ENCODE measurements at regions not wholly inside any gene's neighbourhood (a gene's known extent, or its start where the extent isn't known, plus 50 kb on each side); places are given as distances from the start of the nearest gene placed in this dataset.

GRCh38 chr1:96009831-96010434, 711.7 kb upstream of the PTBP2 start:
- Mint-ChIP-seq H3K4me1 (ENCODE audit: low read depth) (no peaks in the 10 kb centered on the region), H3K36me3 (ENCODE audit: low read depth) (no peaks in the 10 kb centered on the region), H3K27me3 (no peaks in the 10 kb centered on the region), H3K9me3 (peaks cover 3% of the 10 kb centered on the region), H3K27ac (no peak overlapping the region), H3K4me3 (no peak overlapping the region)
- no peak for ATAC-seq (ENCODE audit: poor library complexity)
- Histone ChIP-seq H3K4me3 (ENCODE audit: low read length) (no peak overlapping the region), H3K4me1 (ENCODE audit: insufficient read depth, low read length) (no peaks in the 10 kb centered on the region), H3K36me3 (ENCODE audit: insufficient read depth, low read length) (no peaks in the 10 kb centered on the region), H3K27ac (ENCODE audit: low read depth in 1 of 2, low read length in 2 of 2) (no peak overlapping the region), H3K27me3 (ENCODE audit: control insufficient read depth in 1 of 2, insufficient read depth in 2 of 2, low read length in 2 of 2) (no peaks in the 10 kb centered on the region), H3K9me3 (ENCODE audit: control insufficient read depth in 1 of 2, insufficient read depth in 1 of 2, low read length in 2 of 2) (no peaks in the 10 kb centered on the region)
- intact Hi-C loops (cut with DNase I, micrococcal nuclease): no loop called here
- ChIA-PET CTCF (no interaction called here), POLR2A (no interaction called here)
- TF ChIP-seq, protein P1, sequence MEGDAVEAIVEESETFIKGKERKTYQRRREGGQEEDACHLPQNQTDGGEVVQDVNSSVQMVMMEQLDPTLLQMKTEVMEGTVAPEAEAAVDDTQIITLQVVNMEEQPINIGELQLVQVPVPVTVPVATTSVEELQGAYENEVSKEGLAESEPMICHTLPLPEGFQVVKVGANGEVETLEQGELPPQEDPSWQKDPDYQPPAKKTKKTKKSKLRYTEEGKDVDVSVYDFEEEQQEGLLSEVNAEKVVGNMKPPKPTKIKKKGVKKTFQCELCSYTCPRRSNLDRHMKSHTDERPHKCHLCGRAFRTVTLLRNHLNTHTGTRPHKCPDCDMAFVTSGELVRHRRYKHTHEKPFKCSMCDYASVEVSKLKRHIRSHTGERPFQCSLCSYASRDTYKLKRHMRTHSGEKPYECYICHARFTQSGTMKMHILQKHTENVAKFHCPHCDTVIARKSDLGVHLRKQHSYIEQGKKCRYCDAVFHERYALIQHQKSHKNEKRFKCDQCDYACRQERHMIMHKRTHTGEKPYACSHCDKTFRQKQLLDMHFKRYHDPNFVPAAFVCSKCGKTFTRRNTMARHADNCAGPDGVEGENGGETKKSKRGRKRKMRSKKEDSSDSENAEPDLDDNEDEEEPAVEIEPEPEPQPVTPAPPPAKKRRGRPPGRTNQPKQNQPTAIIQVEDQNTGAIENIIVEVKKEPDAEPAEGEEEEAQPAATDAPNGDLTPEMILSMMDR (IDR thresholded peaks at IDR 0.05): no peak
- no peak for DNase-seq

GRCh38 chr1:96011606-96012005, 710.0 kb upstream of the PTBP2 start:
- TF ChIP-seq, protein P1 (IDR thresholded peaks at IDR 0.05): no peak
- Histone ChIP-seq H3K9me3 (ENCODE audit: control insufficient read depth in 1 of 2, insufficient read depth in 1 of 2, low read length in 2 of 2) (no peaks in the 10 kb centered on the region), H3K27ac (ENCODE audit: low read depth in 1 of 2, low read length in 2 of 2) (no peak overlapping the region), H3K27me3 (ENCODE audit: control insufficient read depth in 1 of 2, insufficient read depth in 2 of 2, low read length in 2 of 2) (no peaks in the 10 kb centered on the region), H3K4me3 (ENCODE audit: low read length) (no peak overlapping the region), H3K4me1 (ENCODE audit: insufficient read depth, low read length) (no peaks in the 10 kb centered on the region), H3K36me3 (ENCODE audit: insufficient read depth, low read length) (no peaks in the 10 kb centered on the region)
- no peak overlapping the region for H3K27ac Mint-ChIP-seq
- CTCF ChIA-PET: no interaction called here
- intact Hi-C loops (cut with DNase I, micrococcal nuclease): no loop called here
- POLR2A ChIA-PET: no interaction called here
- peaks cover 3% of the 10 kb centered on the region for H3K9me3 Mint-ChIP-seq
- H3K36me3 Mint-ChIP-seq (ENCODE audit: low read depth): no peaks in the 10 kb centered on the region
- no peaks in the 10 kb centered on the region for H3K27me3 Mint-ChIP-seq
- no peaks in the 10 kb centered on the region for H3K4me1 Mint-ChIP-seq (ENCODE audit: low read depth)
- DNase-seq: no peak
- ATAC-seq (ENCODE audit: poor library complexity): no peak
- H3K4me3 Mint-ChIP-seq: no peak overlapping the region

- Mint-ChIP-seq H3K27me3 (no peaks in the 10 kb centered on the region), H3K9me3 (peaks cover 5% of the 10 kb centered on the region), H3K4me3 (no peak overlapping the region), H3K36me3 (ENCODE audit: low read depth) (no peaks in the 10 kb centered on the region), H3K27ac (no peak overlapping the region), H3K4me1 (ENCODE audit: low read depth) (no peaks in the 10 kb centered on the region)
- no peak overlapping the region for H3K4me3 ChIP-seq (ENCODE audit: low read length)
- ATAC-seq (ENCODE audit: poor library complexity) (no peak), DNase-seq (no peak)
- no peaks in the 10 kb centered on the region for H3K27me3 ChIP-seq (ENCODE audit: control insufficient read depth in 1 of 2, insufficient read depth in 2 of 2, low read length in 2 of 2)
- CTCF ChIA-PET: no interaction called here
- POLR2A ChIA-PET: no interaction called here
- no peaks in the 10 kb centered on the region for H3K36me3 ChIP-seq (ENCODE audit: insufficient read depth, low read length)
- no peaks in the 10 kb centered on the region for H3K9me3 ChIP-seq (ENCODE audit: control insufficient read depth in 1 of 2, insufficient read depth in 1 of 2, low read length in 2 of 2)
- H3K4me1 ChIP-seq (ENCODE audit: insufficient read depth, low read length): no peaks in the 10 kb centered on the region
- intact Hi-C loops (cut with DNase I, micrococcal nuclease): no loop called here
- TF ChIP-seq, protein P1 (IDR thresholded peaks at IDR 0.05): no peak
- H3K27ac ChIP-seq (ENCODE audit: low read depth in 1 of 2, low read length in 2 of 2): no peak overlapping the region
Observed at GRCh38 chr1:96016219-96016618, 705.4 kb upstream of the PTBP2 start.
